DOHH2 (cell line): ENCODE measurements at regions not wholly inside any gene's neighbourhood (a gene's known extent, or its start where the extent isn't known, plus 50 kb on each side); places are given as distances from the start of the nearest gene placed in this dataset.

ENCODE experiments used
- H3F3A ChIP-seq: fragments of 200-600 bp; sonication (generic), shearing (Covaris generic); 2 replicates; pipeline ENCODE4 v1.6.0; 2016; ENCODE audit warnings: antibody characterized with exemption, mild to moderate bottlenecking; ENCODE audit not compliant: control insufficient read depth, insufficient read depth
- H3K27ac ChIP-seq: fragments of 200-600 bp; sonication (generic); 2 replicates; pipeline ENCODE4 v1.5.1; 2014; ENCODE audit warnings: low read depth, mild to moderate bottlenecking, low read length, moderate library complexity
- H3K27me3 ChIP-seq: fragments of 200-600 bp; sonication (generic); 2 replicates; pipeline ENCODE4 v1.6.1; 2014; ENCODE audit warnings: mild to moderate bottlenecking, low read length, mixed read lengths; ENCODE audit not compliant: control insufficient read depth
- H3K36me3 ChIP-seq: fragments of 200-600 bp; sonication (generic); 2 replicates; pipeline ENCODE4 v1.6.1; 2014; ENCODE audit warnings: mild to moderate bottlenecking, low read length, moderate library complexity, mixed read lengths; ENCODE audit not compliant: control insufficient read depth
- H3K4me1 ChIP-seq: fragments of 200-600 bp; sonication (generic); 2 replicates; pipeline ENCODE4 v1.6.1; 2014; ENCODE audit warnings: mild to moderate bottlenecking, low read length, mixed read lengths; ENCODE audit not compliant: control insufficient read depth
- H3K4me2 ChIP-seq: fragments of 200-600 bp; sonication (generic); 2 replicates; pipeline ENCODE4 v1.6.0; 2014; ENCODE audit warnings: mild to moderate bottlenecking, low read length, moderate library complexity
- H3K4me3 ChIP-seq: fragments of 200-600 bp; sonication (generic); 2 replicates; pipeline ENCODE4 v1.5.1; 2014; ENCODE audit warnings: mild to moderate bottlenecking, low read length, mixed read lengths
- H3K79me2 ChIP-seq: fragments of 200-600 bp; sonication (generic); 2 replicates; pipeline ENCODE4 v1.6.1; 2014; ENCODE audit warnings: mild to moderate bottlenecking, low read length, mixed read lengths; ENCODE audit not compliant: control insufficient read depth
- H3K9me2 ChIP-seq: fragments of 200-600 bp; sonication (generic); replicated peaks from 2 replicates; pipeline ENCODE4 v1.6.1; 2014; ENCODE audit warnings: mild to moderate bottlenecking, low read length, mixed read lengths; ENCODE audit not compliant: control insufficient read depth
- H3K9me3 ChIP-seq: fragments of 200-600 bp; sonication (generic); 2 replicates; pipeline ENCODE4 v1.6.1; 2014; ENCODE audit warnings: antibody characterized with exemption, low read length, mixed read lengths; ENCODE audit not compliant: control insufficient read depth, insufficient read depth
- H4K20me1 ChIP-seq: fragments of 200-600 bp; sonication (generic); 2 replicates; pipeline ENCODE4 v1.6.0; 2014; ENCODE audit warnings: low read depth, mild to moderate bottlenecking, antibody characterized with exemption, low read length, moderate library complexity; ENCODE audit not compliant: control insufficient read depth, insufficient read depth
- EZH2phosphoT487 ChIP-seq: fragments of 200-600 bp; sonication (generic); IDR thresholded peaks from 2 replicates; pipeline ENCODE4 v1.6.1; 2017; ENCODE audit warnings: borderline replicate concordance, mild to moderate bottlenecking, antibody characterized with exemption, low read length, moderate library complexity, mixed read lengths
- TF ChIP-seq, protein P1 (sequence below): fragments of 200-600 bp; sonication (generic); IDR thresholded peaks from one replicate; pipeline ENCODE4 v1.5.1; 2014; ENCODE audit warnings: antibody characterized with exemption, mild to moderate bottlenecking, low read depth, low read length; ENCODE audit not compliant: poor library complexity, severe bottlenecking

DNA sequence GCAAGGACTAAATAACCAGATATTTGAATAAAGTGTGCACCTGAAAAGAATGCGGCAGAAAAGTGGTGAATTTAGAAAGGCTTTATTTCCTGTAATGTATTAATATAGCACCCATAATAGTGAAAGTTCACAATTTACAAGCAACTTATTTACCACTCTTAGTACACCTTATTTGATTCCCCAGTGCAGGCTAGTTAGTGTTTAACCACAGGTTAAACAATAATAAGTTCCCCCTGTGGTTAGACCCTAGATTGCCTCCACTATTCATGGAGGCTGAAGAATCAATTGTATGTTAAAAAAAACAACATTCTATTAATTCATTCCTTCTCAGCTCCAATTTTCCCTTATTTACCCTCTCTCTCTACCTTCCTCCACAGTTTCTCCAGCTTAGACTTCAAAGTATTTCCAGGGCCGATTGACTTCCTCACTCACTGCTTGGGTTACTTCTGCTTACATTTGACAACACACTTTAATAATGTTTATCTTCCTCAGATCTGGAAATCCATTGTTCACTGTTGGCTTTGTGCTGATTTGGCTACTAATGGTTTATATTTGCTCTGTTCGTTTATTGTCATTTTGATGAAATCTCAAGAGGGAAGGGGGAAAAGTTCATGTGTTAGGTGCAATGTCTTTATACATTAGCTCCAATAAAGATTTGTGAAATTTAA lies 796.3 kb downstream of the BRINP3 start:
- H3K4me1 ChIP-seq: no peaks in the 10 kb centered on the region
- H3K36me3 ChIP-seq: no peaks in the 10 kb centered on the region
- no peaks in the 10 kb centered on the region for H3K9me3 ChIP-seq
- TF ChIP-seq, protein P1, sequence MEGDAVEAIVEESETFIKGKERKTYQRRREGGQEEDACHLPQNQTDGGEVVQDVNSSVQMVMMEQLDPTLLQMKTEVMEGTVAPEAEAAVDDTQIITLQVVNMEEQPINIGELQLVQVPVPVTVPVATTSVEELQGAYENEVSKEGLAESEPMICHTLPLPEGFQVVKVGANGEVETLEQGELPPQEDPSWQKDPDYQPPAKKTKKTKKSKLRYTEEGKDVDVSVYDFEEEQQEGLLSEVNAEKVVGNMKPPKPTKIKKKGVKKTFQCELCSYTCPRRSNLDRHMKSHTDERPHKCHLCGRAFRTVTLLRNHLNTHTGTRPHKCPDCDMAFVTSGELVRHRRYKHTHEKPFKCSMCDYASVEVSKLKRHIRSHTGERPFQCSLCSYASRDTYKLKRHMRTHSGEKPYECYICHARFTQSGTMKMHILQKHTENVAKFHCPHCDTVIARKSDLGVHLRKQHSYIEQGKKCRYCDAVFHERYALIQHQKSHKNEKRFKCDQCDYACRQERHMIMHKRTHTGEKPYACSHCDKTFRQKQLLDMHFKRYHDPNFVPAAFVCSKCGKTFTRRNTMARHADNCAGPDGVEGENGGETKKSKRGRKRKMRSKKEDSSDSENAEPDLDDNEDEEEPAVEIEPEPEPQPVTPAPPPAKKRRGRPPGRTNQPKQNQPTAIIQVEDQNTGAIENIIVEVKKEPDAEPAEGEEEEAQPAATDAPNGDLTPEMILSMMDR: no peak
- TF ChIP-seq EZH2phosphoT487: no peak
- no peaks in the 10 kb centered on the region for H4K20me1 ChIP-seq
- H3K4me2 ChIP-seq: no peak overlapping the region
- H3K27me3 ChIP-seq: no peaks in the 10 kb centered on the region
- H3F3A ChIP-seq: no peaks in the 10 kb centered on the region
- H3K4me3 ChIP-seq: no peak overlapping the region
- no peaks in the 10 kb centered on the region for H3K79me2 ChIP-seq
- H3K9me2 ChIP-seq: no peaks in the 10 kb centered on the region
- no peak overlapping the region for H3K27ac ChIP-seq

DNA sequence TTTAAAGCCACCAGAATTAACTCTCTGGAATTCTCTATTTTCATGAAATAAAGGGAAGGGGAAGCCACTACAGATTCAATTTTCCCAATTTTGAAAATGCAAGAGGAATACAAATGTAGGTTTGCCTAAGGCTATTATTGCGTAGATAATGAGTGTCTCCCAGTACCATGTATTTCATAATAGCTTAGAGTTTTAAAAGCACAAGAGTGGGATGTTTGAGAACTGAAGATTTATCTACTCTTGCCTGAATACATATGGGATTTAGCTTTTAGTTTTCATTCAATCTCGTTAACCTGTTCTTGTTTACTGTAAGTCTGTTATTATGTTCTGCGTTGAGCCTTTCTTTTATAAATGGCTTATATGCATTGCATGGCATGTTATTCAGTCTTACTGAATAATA lies 795.1 kb downstream of the BRINP3 start:
- Histone ChIP-seq H4K20me1 (no peaks in the 10 kb centered on the region), H3K9me3 (no peaks in the 10 kb centered on the region), H3K9me2 (no peaks in the 10 kb centered on the region), H3K36me3 (no peaks in the 10 kb centered on the region), H3F3A (no peaks in the 10 kb centered on the region), H3K4me2 (no peak overlapping the region), H3K4me1 (no peaks in the 10 kb centered on the region), H3K27ac (no peak overlapping the region), H3K4me3 (no peak overlapping the region), H3K79me2 (no peaks in the 10 kb centered on the region), H3K27me3 (no peaks in the 10 kb centered on the region)
- TF ChIP-seq, protein P1: no peak
- TF ChIP-seq EZH2phosphoT487: no peak

DNA sequence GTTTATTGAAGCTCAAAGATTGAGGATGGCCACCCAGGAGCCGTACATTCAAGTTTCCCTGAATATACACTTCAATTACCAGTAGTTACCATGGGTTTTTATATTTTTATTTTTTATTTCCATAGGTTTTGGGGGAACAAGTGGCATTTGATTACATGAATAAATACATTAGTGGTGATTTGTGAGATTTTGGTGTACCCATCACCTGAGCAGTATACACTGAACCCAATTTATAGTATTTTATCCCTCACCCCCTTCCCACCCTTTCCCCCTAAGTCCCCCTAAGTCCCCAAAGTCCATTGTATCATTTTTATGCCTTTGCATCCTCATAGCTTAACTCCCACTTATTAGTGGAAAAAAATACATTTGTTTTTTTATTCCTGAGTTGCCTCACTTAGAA lies 791.4 kb downstream of the BRINP3 start:
- no peak overlapping the region for H3K4me3 ChIP-seq
- no peaks in the 10 kb centered on the region for H3K4me1 ChIP-seq
- no peaks in the 10 kb centered on the region for H3K9me3 ChIP-seq
- no peaks in the 10 kb centered on the region for H3K79me2 ChIP-seq
- H3K27ac ChIP-seq: no peak overlapping the region
- no peaks in the 10 kb centered on the region for H3F3A ChIP-seq
- no peaks in the 10 kb centered on the region for H3K27me3 ChIP-seq
- H3K4me2 ChIP-seq: no peak overlapping the region
- H3K36me3 ChIP-seq: no peaks in the 10 kb centered on the region
- TF ChIP-seq, protein P1: no peak
- TF ChIP-seq EZH2phosphoT487: no peak
- no peaks in the 10 kb centered on the region for H4K20me1 ChIP-seq
- no peaks in the 10 kb centered on the region for H3K9me2 ChIP-seq
